ENCODE measurements at regions not wholly inside any gene's neighbourhood (a gene's known extent, or its start where the extent isn't known, plus 50 kb on each side); places are given as distances from the start of the nearest gene placed in this dataset.

- no peak for DNase-seq
- WGBS (ENCODE audit: insufficient coverage), result 100% methylated on average over 1 of the region's 2 CpGs
- no peak overlapping the region for H3K4me3 Mint-ChIP-seq
- H3K27ac Mint-ChIP-seq, result no peak overlapping the region
- Histone ChIP-seq H3K27me3 (ENCODE audit: control insufficient read depth in 2 of 2, insufficient read depth in 2 of 2, low read length in 2 of 2) (no peaks in the 10 kb centered on the region), H2AFZ (ENCODE audit: insufficient read depth, low read depth, low read length, poor library complexity, severe bottlenecking) (no peak overlapping the region), H3K79me2 (ENCODE audit: insufficient read depth, low read length) (no peaks in the 10 kb centered on the region), H3K9me3 (replicated peaks in 1 of 2; ENCODE audit: control insufficient read depth in 1 of 2, insufficient read depth in 1 of 2, low read length in 2 of 2) (no peaks in the 10 kb centered on the region), H3K4me1 (ENCODE audit: control insufficient read depth in 1 of 2, insufficient read depth in 2 of 2, low read length in 2 of 2) (no peaks in the 10 kb centered on the region), H3K4me2 (replicated peaks; ENCODE audit: extremely low read depth, low read length, poor library complexity, severe bottlenecking) (no peak overlapping the region), H3K9ac (ENCODE audit: insufficient read depth, low read length, poor library complexity, severe bottlenecking) (no peak overlapping the region), H3K27ac (ENCODE audit: low read depth in 1 of 2, low read length in 2 of 2) (no peak overlapping the region), H3K36me3 (replicated peaks in 1 of 2; ENCODE audit: control insufficient read depth in 1 of 2, insufficient read depth in 2 of 2, low read length in 2 of 2) (no peaks in the 10 kb centered on the region), H3K4me3 (replicated peaks in 1 of 3; ENCODE audit: low read depth in 2 of 3, low read length in 3 of 3) (no peak overlapping the region), H4K20me1 (ENCODE audit: insufficient read depth, low read length) (no peaks in the 10 kb centered on the region)
- no peaks in the 10 kb centered on the region for H3K4me1 Mint-ChIP-seq
- H3K36me3 Mint-ChIP-seq, result no peaks in the 10 kb centered on the region
- peaks cover 0 to 3% (median 2%) of the 10 kb centered on the region in 7 donors for H3K9me3 Mint-ChIP-seq
- intact Hi-C loops (cut with micrococcal nuclease), result no loop called here
- TF ChIP-seq CTCF (IDR thresholded peaks at IDR 0.05), result no peak
- H3K27me3 Mint-ChIP-seq (ENCODE audit: low read depth in 3 of 3), result no peaks in the 10 kb centered on the region
These were observed 442.4 kb downstream of the FRK start for GRCh38 chr6:115618256-115618655.

GRCh38 chr6:115617031-115617430 is 443.7 kb downstream of the FRK start:
- Mint-ChIP-seq H3K4me3 (no peak overlapping the region), H3K27me3 (ENCODE audit: low read depth in 3 of 3) (no peaks in the 10 kb centered on the region), H3K9me3 (peaks cover 0 to 3% (median 0%) of the 10 kb centered on the region in 7 donors), H3K27ac (no peak overlapping the region), H3K36me3 (no peaks in the 10 kb centered on the region), H3K4me1 (no peaks in the 10 kb centered on the region)
- H3K4me2 ChIP-seq (replicated peaks; ENCODE audit: extremely low read depth, low read length, poor library complexity, severe bottlenecking), result no peak overlapping the region
- H3K79me2 ChIP-seq (ENCODE audit: insufficient read depth, low read length), result no peaks in the 10 kb centered on the region
- WGBS (ENCODE audit: insufficient coverage), result no CpG with 5 or more reads among the region's 1 CpG
- H3K4me1 ChIP-seq (ENCODE audit: control insufficient read depth in 1 of 2, insufficient read depth in 2 of 2, low read length in 2 of 2), result no peaks in the 10 kb centered on the region
- no peaks in the 10 kb centered on the region for H3K36me3 ChIP-seq (replicated peaks in 1 of 2; ENCODE audit: control insufficient read depth in 1 of 2, insufficient read depth in 2 of 2, low read length in 2 of 2)
- no peak overlapping the region for H2AFZ ChIP-seq (ENCODE audit: insufficient read depth, low read depth, low read length, poor library complexity, severe bottlenecking)
- no peaks in the 10 kb centered on the region for H4K20me1 ChIP-seq (ENCODE audit: insufficient read depth, low read length)
- no peaks in the 10 kb centered on the region for H3K9me3 ChIP-seq (replicated peaks in 1 of 2; ENCODE audit: control insufficient read depth in 1 of 2, insufficient read depth in 1 of 2, low read length in 2 of 2)
- intact Hi-C loops (cut with micrococcal nuclease), result no loop called here
- H3K4me3 ChIP-seq (replicated peaks in 1 of 3; ENCODE audit: low read depth in 2 of 3, low read length in 3 of 3), result no peak overlapping the region
- H3K27ac ChIP-seq (ENCODE audit: low read depth in 1 of 2, low read length in 2 of 2), result no peak overlapping the region
- TF ChIP-seq CTCF (IDR thresholded peaks at IDR 0.05), result no peak
- H3K9ac ChIP-seq (ENCODE audit: insufficient read depth, low read length, poor library complexity, severe bottlenecking), result no peak overlapping the region
- no peak for DNase-seq
- no peaks in the 10 kb centered on the region for H3K27me3 ChIP-seq (ENCODE audit: control insufficient read depth in 2 of 2, insufficient read depth in 2 of 2, low read length in 2 of 2)
